HG02642 (cell line): ENCODE measurements at regions not wholly inside any gene's neighbourhood (a gene's known extent, or its start where the extent isn't known, plus 50 kb on each side); places are given as distances from the start of the nearest gene placed in this dataset.

ENCODE experiments used
- ATAC-seq: cut with Tn5 transposase; IDR thresholded peaks from one replicate; pipeline ENCODE4 v1.9.1; 2021; ENCODE audit warnings: mild to moderate bottlenecking; ENCODE audit not compliant: unreplicated experiment, poor library complexity

GRCh38 chr11:15851051-15851498 is 505.3 kb downstream of the SOX6 start:
- ATAC-seq, result no peak

- no peak for ATAC-seq
Observed at GRCh38 chr11:15852179-15852578, 504.2 kb downstream of the SOX6 start.

- ATAC-seq, result no peak
Observed at GRCh38 chr11:15854245-15854644, 502.1 kb downstream of the SOX6 start.

- ATAC-seq, result no peak
Observed at GRCh38 chr11:15858881-15859280, 497.5 kb downstream of the SOX6 start.

- no peak for ATAC-seq
Observed at GRCh38 chr11:15859411-15859810, 496.9 kb downstream of the SOX6 start.

GRCh38 chr11:15861256-15861655 is 495.1 kb downstream of the SOX6 start:
- no peak for ATAC-seq

GRCh38 chr11:15863411-15863810 is 492.9 kb downstream of the SOX6 start:
- no peak for ATAC-seq

- no peak for ATAC-seq
Observed at GRCh38 chr11:15864026-15864805, 492.1 kb downstream of the SOX6 start.

- no peak for ATAC-seq
Observed at GRCh38 chr11:15865212-15865987, 490.9 kb downstream of the SOX6 start.

- no peak for ATAC-seq
Observed at GRCh38 chr11:15867871-15868270, 488.5 kb downstream of the SOX6 start.

GRCh38 chr11:15870911-15871310 is 485.4 kb downstream of the SOX6 start:
- ATAC-seq, result no peak

- no peak for ATAC-seq
Observed at GRCh38 chr11:15871904-15872626, 484.3 kb downstream of the SOX6 start.

GRCh38 chr11:15873501-15873900 is 482.8 kb downstream of the SOX6 start:
- no peak for ATAC-seq

- ATAC-seq, result no peak
Observed at GRCh38 chr11:15874704-15875103, 481.6 kb downstream of the SOX6 start.

- ATAC-seq, result no peak
Observed at GRCh38 chr11:15875393-15875792, 481.0 kb downstream of the SOX6 start.

- ATAC-seq, result no peak
Observed at GRCh38 chr11:15875943-15876342, 480.4 kb downstream of the SOX6 start.

GRCh38 chr11:15878756-15879155 is 477.6 kb downstream of the SOX6 start:
- ATAC-seq, result no peak

GRCh38 chr11:15880291-15880690 is 476.1 kb downstream of the SOX6 start:
- ATAC-seq, result no peak

- no peak for ATAC-seq
Observed at GRCh38 chr11:15882876-15883454, 473.4 kb downstream of the SOX6 start.

- ATAC-seq, result no peak
Observed at GRCh38 chr11:15883455-15883920, 472.9 kb downstream of the SOX6 start.
